Kidney tubule cell (primary cell): ENCODE measurements at regions not wholly inside any gene's neighbourhood (a gene's known extent, or its start where the extent isn't known, plus 50 kb on each side); places are given as distances from the start of the nearest gene placed in this dataset.
A peak's percentile ranks its signal among the peaks of the same experiment; 100 is the strongest.
"Not testable (repeated sequence)": the region's sequence is repeated elsewhere in the genome, so short reads cannot be mapped to it uniquely, and the experiment has no call there.

Experiments used
- DNase-seq: peaks from one replicate; pipeline ENCODE4 v3.0.0-alpha.2; 2018; ENCODE audit warnings: low spot score

DNA sequence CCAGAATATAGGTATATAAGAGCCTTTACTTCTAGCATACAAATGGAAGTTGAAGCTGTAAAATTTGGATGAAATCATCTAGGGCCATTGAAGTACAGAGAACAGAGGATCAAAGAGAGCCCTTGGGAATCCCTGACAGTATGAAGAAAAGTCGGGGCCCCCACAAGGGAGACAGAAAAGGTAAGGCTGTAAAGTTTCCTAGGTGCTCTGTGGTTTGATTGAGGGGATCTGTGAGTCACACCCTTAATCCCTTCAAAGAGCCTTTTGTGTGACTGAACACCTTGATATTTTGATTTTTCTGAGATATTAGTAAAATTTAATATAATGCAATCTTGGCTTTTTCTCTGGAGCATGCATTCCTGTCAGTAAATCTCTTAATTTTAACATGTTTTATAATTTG is 961.7 kb upstream of the TMEFF2 start:
- no peak for DNase-seq

- DNase-seq, result no peak
Observed at GRCh38 chr2:193154076-193154475, 959.3 kb upstream of the TMEFF2 start.

DNA sequence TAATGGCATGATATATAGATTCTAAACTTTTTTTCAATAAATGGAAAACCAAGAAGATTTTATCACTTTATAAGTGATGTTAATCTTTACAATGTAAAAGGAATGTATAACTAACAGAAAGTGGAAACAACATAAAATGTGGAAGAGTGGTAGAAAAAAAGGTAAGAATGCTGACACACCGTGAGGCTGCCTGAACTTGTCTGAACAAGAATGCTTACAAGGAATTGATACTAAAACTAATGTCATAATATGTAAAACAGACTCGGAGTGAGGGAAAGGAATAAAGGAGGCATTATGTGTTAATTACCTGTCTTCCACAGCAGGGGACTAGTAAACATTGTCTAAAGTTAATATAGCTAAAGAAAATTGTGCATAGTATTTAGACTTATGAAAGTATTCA is 958.8 kb upstream of the TMEFF2 start:
- DNase-seq, result no peak

- peak; percentile 6 for DNase-seq
Observed at GRCh38 chr2:193142467-193142866, 947.7 kb upstream of the TMEFF2 start.

DNA sequence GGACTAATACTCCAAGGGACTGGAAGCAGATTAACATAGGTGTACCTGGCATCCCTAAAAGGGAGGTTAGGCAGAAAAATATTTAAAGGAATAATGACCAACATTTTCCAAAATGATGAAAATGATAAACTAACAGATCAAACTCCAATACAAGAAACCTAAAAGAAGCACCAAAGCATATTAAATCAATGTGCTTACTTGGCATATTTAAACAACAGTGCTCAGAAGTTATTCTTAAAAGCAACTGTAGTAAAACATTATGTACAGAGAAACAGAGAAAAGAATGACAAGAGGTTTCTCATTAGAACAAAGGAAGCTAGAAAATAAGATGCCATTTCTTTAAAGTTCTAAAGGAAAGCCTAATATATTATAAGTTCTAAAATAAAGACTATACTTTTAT is 947.3 kb upstream of the TMEFF2 start:
- DNase-seq, result no peak

- not testable (repeated sequence) for DNase-seq
Observed at GRCh38 chr2:193140895-193141294, 946.2 kb upstream of the TMEFF2 start.

- no peak for DNase-seq
Observed at GRCh38 chr2:193124815-193125214, 930.1 kb upstream of the TMEFF2 start.

GRCh38 chr2:193114827-193115226 is 920.1 kb upstream of the TMEFF2 start:
- no peak for DNase-seq

- no peak for DNase-seq
Observed at GRCh38 chr2:193112986-193113385, 918.3 kb upstream of the TMEFF2 start.

- DNase-seq, result peak; percentile 29
Observed at GRCh38 chr2:193103064-193103463, 908.3 kb upstream of the TMEFF2 start.

- no peak for DNase-seq
Observed at GRCh38 chr2:193101591-193101990, 906.9 kb upstream of the TMEFF2 start.

DNA sequence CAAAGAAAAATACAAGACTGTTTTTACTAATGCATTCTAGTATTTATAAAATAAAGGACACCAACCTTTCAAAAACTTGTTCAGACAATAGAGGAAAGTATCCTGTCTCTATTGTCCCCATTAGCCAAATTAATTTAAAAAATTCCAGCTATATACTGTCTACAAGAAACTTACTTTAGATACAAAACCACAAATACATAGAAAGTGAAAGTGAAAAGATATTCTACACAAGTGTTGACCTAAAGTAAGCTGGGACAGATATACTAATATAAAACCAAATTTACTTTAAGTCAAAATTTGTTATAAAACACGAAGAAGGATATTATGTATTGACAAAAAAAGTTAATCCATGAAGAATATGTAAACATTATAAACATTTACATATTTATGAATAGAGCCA is 893.3 kb upstream of the TMEFF2 start:
- DNase-seq, result no peak

DNA sequence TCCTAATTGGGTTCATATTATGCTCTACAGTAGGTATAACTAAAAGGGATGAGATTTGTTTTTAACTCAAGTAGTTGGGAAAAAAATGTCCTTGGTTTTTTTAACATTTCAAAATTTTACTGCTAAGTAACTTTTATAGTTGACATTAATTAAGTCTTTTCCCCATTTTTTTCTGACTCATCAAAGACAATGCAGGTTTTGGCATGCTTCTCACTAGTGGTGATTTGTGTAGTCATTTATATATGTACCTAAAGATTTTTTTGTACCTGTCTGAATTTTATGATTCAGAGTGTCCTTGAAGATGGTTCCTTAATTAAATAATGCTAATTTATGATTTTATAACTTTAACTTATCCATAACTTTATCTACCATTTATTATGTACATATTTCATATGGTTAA is 882.3 kb upstream of the TMEFF2 start:
- no peak for DNase-seq

- DNase-seq, result no peak
Observed at GRCh38 chr2:193074933-193075332, 880.2 kb upstream of the TMEFF2 start.

- DNase-seq, result no peak
Observed at GRCh38 chr2:193072647-193073046, 877.9 kb upstream of the TMEFF2 start.

DNA sequence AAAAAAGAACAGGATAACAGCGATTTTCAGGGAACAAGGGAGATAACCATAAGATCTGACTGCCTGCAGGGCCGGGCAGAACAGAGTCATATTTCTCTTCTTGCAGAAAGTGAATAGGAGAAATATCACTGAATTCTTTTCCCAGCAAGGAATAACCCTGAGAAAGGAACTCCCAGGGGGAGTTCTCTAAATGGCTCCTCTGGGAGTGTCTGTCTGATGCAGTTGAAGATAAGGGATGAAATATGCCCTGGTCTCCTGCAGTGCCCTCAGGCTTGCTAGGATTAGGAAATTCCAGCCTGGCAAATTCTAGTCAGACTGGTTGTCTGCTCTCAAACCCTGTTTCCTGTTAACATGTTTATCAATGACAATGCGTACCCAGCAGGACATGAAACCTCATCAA is 830.8 kb upstream of the TMEFF2 start:
- not testable (repeated sequence) for DNase-seq

- DNase-seq, result no peak
Observed at GRCh38 chr2:193024791-193025190, 830.1 kb upstream of the TMEFF2 start.

GRCh38 chr2:193011870-193012269 is 817.1 kb upstream of the TMEFF2 start:
- no peak for DNase-seq

GRCh38 chr2:192993059-192993458 is 798.3 kb upstream of the TMEFF2 start:
- DNase-seq, result no peak

DNA sequence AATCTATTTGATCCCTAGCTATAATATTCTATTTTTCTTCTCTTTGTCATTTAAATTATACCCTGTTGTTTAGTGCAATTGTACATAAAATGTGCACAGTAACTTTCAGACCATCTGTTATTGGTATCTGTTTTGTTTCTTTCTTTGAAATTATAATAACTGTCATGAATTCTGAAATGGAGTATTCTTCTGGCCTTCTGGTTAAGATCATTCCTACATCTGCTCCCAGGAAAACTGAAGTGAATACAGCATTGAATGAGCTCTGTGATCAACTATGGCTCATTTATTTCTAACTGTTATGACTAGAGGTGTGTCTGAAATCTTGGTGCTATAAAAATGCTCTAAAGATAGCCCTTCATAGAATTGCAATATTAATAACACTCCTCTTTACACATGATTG is 788.4 kb upstream of the TMEFF2 start:
- no peak for DNase-seq

DNA sequence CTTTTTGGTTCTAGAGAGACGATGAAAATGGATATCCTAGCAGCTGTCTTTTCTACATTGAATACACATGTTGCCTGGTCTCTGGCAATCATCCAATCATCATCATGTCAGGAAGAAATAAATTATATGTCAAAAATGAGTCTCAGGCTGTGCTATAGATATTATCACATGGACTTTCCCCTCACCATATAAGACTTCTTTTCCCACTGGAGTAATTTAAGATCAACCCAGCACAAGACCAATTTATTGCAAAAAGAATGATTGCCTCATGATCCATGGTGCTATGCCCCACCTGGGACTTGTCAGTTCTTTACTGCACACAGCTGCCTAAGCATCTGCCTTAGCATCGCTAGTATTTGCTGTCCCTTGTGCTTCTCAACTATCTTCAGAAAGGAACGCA is 783.7 kb upstream of the TMEFF2 start:
- no peak for DNase-seq

DNA sequence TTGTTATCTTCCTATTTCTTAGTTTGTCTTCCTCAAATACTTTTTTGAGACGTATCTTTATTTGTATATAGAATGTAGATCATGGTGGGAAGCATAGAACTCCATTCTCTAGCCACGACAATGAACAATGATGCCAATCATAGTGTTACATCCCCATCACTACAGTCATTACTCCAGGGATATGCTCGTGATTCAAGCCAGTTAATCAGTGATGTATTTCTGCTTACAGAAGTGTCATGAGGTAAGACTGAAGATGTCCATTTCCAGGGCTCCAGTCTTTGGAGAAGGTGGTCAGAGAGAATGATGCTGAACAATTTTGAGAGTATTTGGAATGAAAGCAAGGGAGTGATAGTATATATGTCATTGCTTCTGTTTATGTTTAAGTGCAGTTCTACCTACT is 777.2 kb upstream of the TMEFF2 start:
- peak; percentile 9 for DNase-seq

DNA sequence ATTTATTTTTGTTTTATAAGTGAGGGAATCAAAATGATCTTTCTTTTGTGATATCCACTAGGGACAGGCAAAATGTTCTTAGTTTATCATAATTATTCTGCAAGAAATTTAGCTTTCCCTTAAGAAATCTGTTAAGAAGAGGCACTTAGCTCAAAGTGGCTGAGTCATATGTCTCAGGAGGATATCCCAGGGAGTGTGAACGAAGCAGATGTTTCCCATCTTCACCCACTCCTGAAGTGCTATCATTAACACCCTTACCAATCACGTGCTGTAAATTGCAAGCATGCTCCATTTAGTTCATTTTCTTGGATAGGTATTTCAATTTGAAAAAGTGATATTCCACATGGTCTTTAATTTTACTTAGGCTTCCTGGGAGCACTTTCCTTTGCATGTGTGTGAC is 774.3 kb upstream of the TMEFF2 start:
- DNase-seq, result no peak

- DNase-seq, result no peak
Observed at GRCh38 chr2:192960945-192961344, 766.2 kb upstream of the TMEFF2 start.

- DNase-seq, result not testable (repeated sequence)
Observed at GRCh38 chr2:192958615-192959014, 763.9 kb upstream of the TMEFF2 start.
